Activated CD4-positive, alpha-beta T cell treated with anti-CD3 and anti-CD28 coated beads, Interleukin-10, Interleukin-2, amounts not matched to agents 100 ng/mL and 50 ng/mL, durations not matched to agents 16 hours and 8 hours (primary cell): ENCODE measurements at regions not wholly inside any gene's neighbourhood (a gene's known extent, or its start where the extent isn't known, plus 50 kb on each side); places are given as distances from the start of the nearest gene placed in this dataset.
"Not testable (repeated sequence)": the region's sequence is repeated elsewhere in the genome, so short reads cannot be mapped to it uniquely, and the experiment has no call there.

Experiments
- DNase-seq: peaks from one replicate; pipeline ENCODE4 v3.0.0-alpha.2; 2020

- no peak for DNase-seq
Observed at GRCh38 chr6:144546807-144547206, 261.7 kb downstream of the UTRN start.

GRCh38 chr6:144547409-144547808 is 262.3 kb downstream of the UTRN start:
- no peak for DNase-seq

- DNase-seq, result no peak
Observed at GRCh38 chr6:144548536-144548935, 263.4 kb downstream of the UTRN start.

GRCh38 chr6:144549837-144550747 is 265.0 kb downstream of the UTRN start:
- DNase-seq, result no peak

GRCh38 chr6:144551339-144551738 is 266.2 kb downstream of the UTRN start:
- DNase-seq, result no peak

DNA sequence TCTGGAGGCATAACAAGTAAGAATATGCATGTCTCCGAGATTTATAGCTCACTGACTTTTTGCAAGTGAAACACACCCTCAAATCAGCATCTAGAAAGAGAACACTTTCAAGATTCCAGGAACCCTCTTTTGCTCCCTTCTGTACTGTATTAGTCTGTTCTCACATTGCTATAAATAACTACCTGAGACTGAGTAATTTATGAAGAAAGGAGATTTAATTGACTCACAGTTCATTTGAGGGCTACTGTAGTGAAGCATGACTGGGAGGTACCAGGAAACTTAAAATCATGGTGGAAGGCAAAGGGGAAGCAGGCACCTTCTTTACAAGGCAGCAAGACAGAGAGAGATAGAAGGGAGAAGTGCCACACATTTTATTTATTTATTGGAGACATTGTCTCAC is 269.9 kb downstream of the UTRN start:
- no peak for DNase-seq

DNA sequence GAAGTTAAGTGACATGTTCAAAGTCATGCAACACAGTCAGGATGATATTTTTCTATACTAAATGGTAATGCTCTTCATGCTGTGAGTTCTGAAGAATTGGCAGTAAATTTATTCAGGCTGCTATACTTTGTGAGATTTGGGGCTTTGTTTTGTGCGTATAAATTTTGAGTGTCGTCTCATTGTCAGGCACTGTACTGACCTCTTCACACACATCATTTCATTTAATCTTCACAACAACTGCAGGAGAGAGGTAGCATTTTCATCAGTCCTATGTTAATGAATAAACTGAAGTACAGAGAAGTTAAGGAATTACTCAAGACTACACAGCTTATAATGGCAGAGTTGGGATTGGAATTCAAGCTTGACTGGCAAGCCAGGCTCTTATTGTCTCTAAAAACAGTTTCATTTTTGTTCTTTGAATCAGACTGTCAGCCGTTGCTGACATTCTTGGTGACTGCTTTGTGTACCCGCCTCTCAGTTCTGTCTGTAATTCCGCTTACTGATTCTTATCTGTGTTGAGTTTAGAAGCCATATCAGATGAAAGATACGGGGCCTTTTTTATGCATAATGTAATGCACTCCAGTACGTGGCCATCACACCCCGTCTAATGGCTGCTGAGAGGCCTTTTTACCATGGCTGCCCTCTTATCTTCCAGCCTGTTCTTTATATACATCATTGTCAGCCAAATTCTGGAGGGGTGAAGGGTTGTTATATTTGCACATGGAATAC is 274.9 kb downstream of the UTRN start:
- DNase-seq, result peak; percentile 75

DNA sequence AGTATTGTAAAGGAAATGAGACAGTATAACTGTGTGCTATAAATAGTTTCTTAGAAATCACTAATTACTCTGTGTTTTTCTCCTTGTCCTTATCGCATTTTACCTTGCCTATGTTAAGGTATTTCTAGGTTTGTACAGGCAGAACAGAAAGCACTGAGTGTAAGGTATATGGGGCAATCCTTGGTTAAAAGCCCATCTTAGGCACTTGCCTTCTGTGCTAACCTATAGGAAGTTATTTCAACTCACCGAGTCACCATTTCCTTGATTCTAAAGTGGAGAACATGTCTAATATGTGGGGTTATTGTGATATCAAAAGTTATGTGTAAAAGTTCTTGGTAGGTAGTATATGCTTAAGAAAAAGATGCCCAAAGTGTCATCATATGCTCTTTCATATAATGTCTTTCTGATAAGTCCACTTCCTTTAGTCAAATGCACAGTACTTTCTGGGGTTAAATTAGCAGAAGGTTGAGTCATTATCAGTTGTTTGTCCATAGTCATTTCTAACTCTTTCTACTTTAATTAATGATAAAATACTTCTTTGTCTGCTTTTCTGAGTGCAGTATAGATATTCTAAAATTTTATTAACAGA is 276.4 kb downstream of the UTRN start:
- peak; percentile 32 for DNase-seq

DNA sequence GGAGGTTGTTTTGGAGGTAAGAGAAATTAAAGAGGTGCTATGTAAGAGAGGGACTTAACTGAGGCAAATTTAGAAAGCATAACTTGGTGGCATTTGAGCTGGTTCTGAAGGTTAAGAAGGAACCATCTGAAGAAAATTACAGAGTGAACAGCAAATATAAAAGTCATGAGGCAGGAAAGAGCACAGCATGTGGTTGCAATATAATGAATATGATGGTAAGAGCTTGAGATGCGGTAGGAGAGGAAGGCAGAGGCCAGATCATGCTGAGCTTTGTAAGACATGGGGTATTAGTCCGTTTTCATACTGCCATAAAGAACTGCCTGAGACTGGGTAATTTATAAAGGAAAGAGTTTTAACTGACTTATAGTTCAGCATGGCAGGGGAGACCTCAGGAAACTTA is 279.1 kb downstream of the UTRN start:
- no peak for DNase-seq

DNA sequence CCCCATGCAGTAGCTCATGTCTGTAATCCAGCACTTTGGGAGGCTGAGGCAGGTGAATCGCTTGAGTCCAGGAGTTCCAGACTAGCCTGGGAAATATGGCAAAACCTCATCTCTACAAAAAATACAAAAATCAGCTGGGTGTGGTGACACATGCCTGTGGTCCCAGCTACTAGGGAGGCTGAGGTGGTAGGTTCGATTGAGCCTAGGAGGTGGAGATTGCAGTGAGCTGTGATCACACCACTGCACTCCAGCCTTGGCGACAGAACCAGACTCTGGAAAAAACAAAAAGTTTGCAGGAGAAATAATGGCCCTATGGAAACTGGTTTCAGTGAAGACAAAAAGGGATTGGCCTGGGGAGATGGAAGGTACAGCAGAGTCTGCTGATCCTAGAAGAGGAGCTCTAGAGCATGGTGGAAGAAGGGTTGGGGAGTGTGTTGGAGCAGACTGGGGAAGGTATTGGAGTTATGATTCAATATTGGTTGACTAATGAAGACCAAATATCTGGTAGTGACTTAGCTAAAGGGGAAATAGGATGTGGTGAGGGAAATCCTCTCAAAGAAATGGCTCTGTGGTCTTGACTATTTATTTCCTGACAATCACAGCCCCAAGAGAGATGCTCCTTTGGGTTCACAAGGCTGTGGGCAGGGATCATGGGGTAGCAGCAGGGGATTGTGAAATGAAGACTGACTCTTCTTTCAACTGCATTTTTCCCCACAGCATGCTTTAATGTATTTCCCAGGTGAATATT is 281.9 kb downstream of the UTRN start:
- DNase-seq, result peak; percentile 49

DNA sequence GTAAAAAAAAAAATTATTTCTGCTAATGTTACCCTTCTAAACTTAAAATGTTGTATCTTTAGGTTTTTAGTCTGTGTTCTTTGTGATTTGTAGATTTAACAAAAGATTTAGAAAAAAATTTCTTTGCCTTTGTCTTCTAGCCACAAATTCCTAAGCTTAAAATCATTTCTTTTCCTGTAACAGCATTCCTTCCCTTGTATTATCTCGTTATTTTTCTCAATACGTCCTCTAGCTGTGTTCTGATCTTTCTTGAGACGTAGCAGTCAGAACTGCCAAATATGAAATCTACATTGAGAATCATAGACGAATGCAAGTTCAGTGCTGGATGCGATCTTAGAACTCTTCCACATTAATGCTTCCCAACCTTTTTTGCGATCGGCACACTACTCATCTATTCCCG is 283.1 kb downstream of the UTRN start:
- no peak for DNase-seq

GRCh38 chr6:144572541-144572940 is 287.4 kb downstream of the UTRN start:
- not testable (repeated sequence) for DNase-seq

DNA sequence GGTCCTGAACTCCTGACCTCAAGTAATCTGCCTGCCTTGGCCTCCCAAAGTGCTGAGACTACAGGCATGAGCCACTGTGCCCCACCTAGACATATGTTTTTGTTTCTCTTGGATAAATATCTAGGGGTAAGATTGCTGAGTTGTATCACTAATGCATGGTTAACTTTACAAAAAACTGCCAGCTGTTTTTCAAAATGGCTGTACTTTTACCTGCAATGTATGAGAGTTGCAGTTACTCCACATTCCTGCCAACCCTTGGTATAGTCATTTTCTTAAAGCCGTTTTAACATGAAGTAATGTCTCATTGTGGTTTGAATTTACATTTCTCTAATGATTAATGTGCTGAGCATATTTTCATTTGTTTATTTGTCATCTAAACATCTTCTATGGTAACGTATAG is 289.7 kb downstream of the UTRN start:
- DNase-seq, result no peak

- no peak for DNase-seq
Observed at GRCh38 chr6:144575327-144575726, 290.2 kb downstream of the UTRN start.

GRCh38 chr6:144576871-144577270 is 291.7 kb downstream of the UTRN start:
- no peak for DNase-seq

DNA sequence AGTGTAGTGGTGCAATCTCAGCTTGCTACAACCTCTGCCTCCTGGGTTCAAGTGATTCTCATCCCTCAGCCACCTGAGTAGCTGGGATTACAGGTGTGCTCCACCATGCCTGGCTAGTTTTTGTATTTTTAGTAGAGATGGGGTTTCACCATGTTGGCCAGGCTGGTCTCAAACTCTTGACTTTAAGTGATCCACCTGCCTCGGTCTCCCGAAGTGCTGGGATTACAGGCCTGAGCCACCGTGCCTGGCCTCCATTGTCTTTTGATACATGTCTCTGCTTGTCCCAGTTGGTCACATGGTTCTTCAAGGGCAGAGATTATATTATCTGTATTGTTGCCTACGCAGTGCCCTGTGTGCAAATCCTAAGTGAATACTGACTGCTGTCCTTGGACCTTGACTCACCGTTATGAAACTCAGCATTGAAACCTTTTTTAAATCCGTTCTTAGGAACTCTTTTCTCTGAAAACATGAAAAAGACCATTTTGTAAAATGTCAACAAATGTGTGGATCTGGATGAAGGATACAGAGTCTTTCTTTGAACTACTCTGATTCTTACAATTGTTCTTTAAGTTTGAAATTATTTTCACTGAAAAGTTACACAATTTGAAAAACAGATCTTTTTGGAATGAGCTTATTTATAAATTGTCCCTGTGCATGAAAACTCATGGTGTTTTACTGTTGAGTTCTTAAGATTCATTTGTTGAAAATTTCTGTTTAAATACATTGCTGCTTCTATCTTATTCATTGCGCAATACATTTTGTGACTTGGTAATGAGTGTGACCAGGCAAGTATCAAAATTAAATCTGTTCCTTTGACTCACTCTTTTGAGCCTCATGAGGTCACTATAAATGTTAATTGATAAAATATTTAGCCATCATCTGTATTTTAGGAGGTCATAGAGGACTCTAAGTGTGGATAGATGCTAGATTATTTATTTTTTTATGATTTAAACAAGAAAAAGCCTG is 293.5 kb downstream of the UTRN start:
- peak; percentile 39 for DNase-seq

DNA sequence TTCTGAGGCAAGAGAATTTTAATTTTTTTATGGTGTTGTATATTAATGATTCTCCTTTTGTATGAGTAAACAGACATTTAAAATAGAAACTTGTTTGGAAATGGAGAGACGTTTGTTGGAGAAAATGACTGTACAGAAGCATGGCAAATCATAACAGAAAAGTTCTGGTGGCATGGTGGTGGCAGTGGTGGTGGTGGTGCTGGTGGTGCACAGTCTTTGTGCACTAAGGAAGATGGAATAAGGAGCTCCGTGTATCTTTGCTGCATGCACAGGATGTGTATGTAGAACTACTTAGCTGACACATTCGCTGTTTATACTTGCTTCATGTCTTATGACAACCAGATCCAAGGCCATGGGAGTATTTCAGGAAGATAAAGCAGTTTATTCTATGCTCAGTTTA is 294.9 kb downstream of the UTRN start:
- DNase-seq, result peak; percentile 82

DNA sequence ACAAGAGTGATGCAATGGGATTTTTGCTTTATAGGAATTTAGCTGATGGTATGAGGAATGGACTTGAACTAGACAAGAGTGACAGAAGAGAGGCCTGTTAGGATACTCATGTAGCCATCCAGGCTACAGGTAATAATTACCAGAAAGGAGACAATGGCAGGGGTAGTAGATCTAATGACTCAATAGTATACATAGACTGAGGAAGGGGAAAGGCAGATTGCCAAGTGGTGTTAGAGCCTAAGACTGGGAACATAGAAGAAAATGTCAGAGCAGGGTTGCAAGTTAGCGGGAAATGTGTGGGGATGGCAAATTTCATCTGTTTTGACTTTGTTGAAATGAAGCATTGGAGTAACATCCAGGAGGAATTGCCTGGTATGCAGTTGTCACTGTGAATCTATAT is 295.6 kb downstream of the UTRN start:
- no peak for DNase-seq

- peak; percentile 64 for DNase-seq
Observed at GRCh38 chr6:144581812-144582537, 296.8 kb downstream of the UTRN start.

GRCh38 chr6:144582939-144583613 is 297.9 kb downstream of the UTRN start:
- peak; percentile 92 for DNase-seq

DNA sequence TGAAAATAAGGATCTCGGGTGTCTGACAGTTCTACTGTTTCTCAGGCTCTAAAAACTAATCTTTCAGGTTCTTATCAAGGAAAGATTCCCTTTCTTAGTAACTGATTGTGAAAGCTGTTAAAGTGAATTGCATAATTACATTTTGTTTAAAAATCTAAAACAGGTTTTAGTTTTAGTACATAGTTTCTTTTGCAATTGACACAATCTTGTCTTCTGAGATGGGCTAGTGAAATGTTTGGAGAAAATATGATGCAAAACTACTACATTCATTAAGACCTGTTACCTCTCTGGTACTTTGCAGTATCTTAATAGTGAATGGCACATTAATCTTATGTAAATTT is 298.4 kb downstream of the UTRN start:
- DNase-seq, result no peak
